Stimulated activated CD4-positive, alpha-beta T cell treated with anti-CD3 and anti-CD28 coated beads, Interleukin-12 subunit alpha, Interleukin-12 subunit beta, amount 100 ng/mL, for 4 hours (primary cell): ENCODE measurements at regions not wholly inside any gene's neighbourhood (a gene's known extent, or its start where the extent isn't known, plus 50 kb on each side); places are given as distances from the start of the nearest gene placed in this dataset.

ENCODE experiments used
- DNase-seq: peaks from one replicate; pipeline ENCODE4 v3.0.0-alpha.2; 2020

- no peak for DNase-seq
These were observed 53.7 kb upstream of the SMAD1 start for GRCh38 chr4:145427991-145428390.

- DNase-seq: no peak
These were observed 54.4 kb upstream of the SMAD1 start for GRCh38 chr4:145427221-145427620.

GRCh38 chr4:145423017-145423708, 58.5 kb upstream of the SMAD1 start:
- DNase-seq: no peak

- no peak for DNase-seq
These were observed 60.9 kb upstream of the SMAD1 start for GRCh38 chr4:145420595-145421214.

- no peak for DNase-seq
These were observed 62.9 kb upstream of the SMAD1 start for GRCh38 chr4:145418739-145419138.

- DNase-seq: no peak
These were observed 64.1 kb upstream of the SMAD1 start for GRCh38 chr4:145417348-145418130.

- no peak for DNase-seq
These were observed 66.8 kb upstream of the SMAD1 start for GRCh38 chr4:145414841-145415240.

GRCh38 chr4:145414226-145414625, 67.4 kb upstream of the SMAD1 start:
- no peak for DNase-seq

- no peak for DNase-seq
These were observed 74.7 kb upstream of the SMAD1 start for GRCh38 chr4:145406970-145407369.

GRCh38 chr4:145404761-145405160, 76.9 kb upstream of the SMAD1 start:
- no peak for DNase-seq

- no peak for DNase-seq
These were observed 85.1 kb upstream of the SMAD1 start for GRCh38 chr4:145396581-145396980.

GRCh38 chr4:145390571-145390970, 91.1 kb upstream of the SMAD1 start:
- DNase-seq: no peak

- DNase-seq: no peak
These were observed 92.1 kb upstream of the SMAD1 start for GRCh38 chr4:145389550-145389949.

- no peak for DNase-seq
These were observed 93.6 kb upstream of the SMAD1 start for GRCh38 chr4:145388043-145388442.

GRCh38 chr4:145387079-145387478, 94.6 kb upstream of the SMAD1 start:
- DNase-seq: no peak

GRCh38 chr4:145381163-145381562, 100.5 kb upstream of the SMAD1 start:
- DNase-seq: no peak

- no peak for DNase-seq
These were observed 101.5 kb upstream of the SMAD1 start for GRCh38 chr4:145380123-145380522.

- no peak for DNase-seq
These were observed 106.2 kb upstream of the SMAD1 start for GRCh38 chr4:145375416-145375815.

GRCh38 chr4:145352438-145353145, 129.1 kb upstream of the SMAD1 start:
- no peak for DNase-seq

GRCh38 chr4:145351922-145352321, 129.7 kb upstream of the SMAD1 start:
- DNase-seq: no peak

GRCh38 chr4:145351162-145351561, 130.5 kb upstream of the SMAD1 start:
- DNase-seq: no peak

- no peak for DNase-seq
These were observed 133.4 kb upstream of the SMAD1 start for GRCh38 chr4:145348291-145348690.

- DNase-seq: no peak
These were observed 134.0 kb upstream of the SMAD1 start for GRCh38 chr4:145347684-145348083.
